Common myeloid progenitor, CD34-positive (primary cell): ENCODE measurements at regions not wholly inside any gene's neighbourhood (a gene's known extent, or its start where the extent isn't known, plus 50 kb on each side); places are given as distances from the start of the nearest gene placed in this dataset.

Experiments used
- CTCF ChIA-PET: fragments of 350-600 bp; sonication (Branson Sonifier 250); formaldehyde crosslinking; loops from one replicate; lab custom pipeline; 2021; ENCODE audit warnings: antibody characterized with exemption; lab: Charles Lee
- POLR2A ChIA-PET: fragments of 350-600 bp; sonication (Branson Sonifier 250); formaldehyde crosslinking; loops from one replicate; lab custom pipeline; 2021; ENCODE audit warnings: antibody characterized with exemption; lab: Charles Lee
- DNase-seq, 3 donors: peaks; one replicate each; pipeline versions ENCODE4 v3.0.0 to v3.0.0-alpha.2; 2013
- H3K27ac ChIP-seq, 2 experiments: 1 replicate in 1 of 2; 2 replicates in 1 of 2; pipeline ENCODE4 v1.7.0; 2013; ENCODE audit warnings: inconsistent platforms in 2 of 2, low read length in 2 of 2, mild to moderate bottlenecking in 2 of 2, low read depth in 1 of 2, moderate library complexity in 1 of 2; ENCODE audit not compliant: severe bottlenecking in 2 of 2, insufficient read depth in 1 of 2, poor library complexity in 1 of 2
- H3K27me3 ChIP-seq, 5 experiments: replicated peaks in 2 of 5; 1 replicate in 3 of 5; 2 replicates in 2 of 5; pipeline versions ENCODE4 v1.6.1 to v1.7.0; 2013; ENCODE audit warnings: low read length in 4 of 5, mild to moderate bottlenecking in 2 of 5, moderate library complexity in 2 of 5, inconsistent platforms in 1 of 5; ENCODE audit not compliant: insufficient read depth in 5 of 5, control insufficient read depth in 4 of 5
- H3K36me3 ChIP-seq, 4 experiments: 1 replicate in 2 of 4; 2 replicates in 2 of 4; pipeline versions ENCODE4 v1.6.1 to v1.7.0; 2013; ENCODE audit warnings: low read length in 3 of 4, control low read depth in 1 of 4, mild to moderate bottlenecking in 1 of 4; ENCODE audit not compliant: control insufficient read depth in 4 of 4, insufficient read depth in 4 of 4
- H3K4me1 ChIP-seq, 4 experiments: 1 replicate in 3 of 4; 2 replicates in 1 of 4; pipeline versions ENCODE4 v1.6.1 to v1.7.1; 2013; ENCODE audit warnings: low read length in 3 of 4, mild to moderate bottlenecking in 3 of 4, control low read depth in 1 of 4, inconsistent platforms in 1 of 4, moderate library complexity in 1 of 4; ENCODE audit not compliant: control insufficient read depth in 4 of 4, insufficient read depth in 4 of 4; ENCODE audit errors: control extremely low read depth in 1 of 4
- H3K4me3 ChIP-seq, 7 experiments: 1 replicate in 4 of 7; 2 replicates in 3 of 7; pipeline versions ENCODE4 v1.5.1 to v1.7.0; 2013; ENCODE audit warnings: mild to moderate bottlenecking in 7 of 7, low read length in 6 of 7, moderate library complexity in 6 of 7, inconsistent platforms in 2 of 7, low read depth in 2 of 7, control low read depth in 1 of 7; ENCODE audit not compliant: insufficient read depth in 4 of 7, control insufficient read depth in 1 of 7; ENCODE audit errors: extremely low read depth in 1 of 7
- H3K9me3 ChIP-seq, 5 experiments: 1 replicate in 4 of 5; 2 replicates in 1 of 5; pipeline versions ENCODE4 v1.6.1 to v1.7.1; 2013; ENCODE audit warnings: low read length in 4 of 5, mild to moderate bottlenecking in 2 of 5, inconsistent platforms in 1 of 5, low read depth in 1 of 5, moderate library complexity in 1 of 5; ENCODE audit not compliant: control insufficient read depth in 4 of 5, insufficient read depth in 2 of 5; ENCODE audit errors: control extremely low read depth in 1 of 5
- WGBS: methylation state at CpG from one replicate; pipeline ENCODE4 v1.1.5; 2013; ENCODE audit not compliant: insufficient coverage; 5-methylcytosine and 5-hydroxymethylcytosine counted together

GRCh38 chr11:19520681-19521080 is 192.0 kb upstream of the NAV2 start:
- no peak overlapping the region for H3K4me3 ChIP-seq
- H3K27me3 ChIP-seq = peaks cover 0 to 6% (median 2%) of the 10 kb centered on the region in 5 experiments
- no peaks in the 10 kb centered on the region for H3K4me1 ChIP-seq
- ChIA-PET POLR2A (no interaction called here), CTCF (interaction anchor here (1.1 kb wide), 2 partner anchors 15 to 20 kb away, joined by 3 read pairs; no protein-coding TSS in a partner anchor)
- no peaks in the 10 kb centered on the region for H3K9me3 ChIP-seq
- no peak for DNase-seq
- H3K36me3 ChIP-seq = no peaks in the 10 kb centered on the region
- WGBS = 90% methylated on average over 5 of the region's 5 CpGs
- H3K27ac ChIP-seq = no peak overlapping the region

- Histone ChIP-seq H3K27ac (no peak overlapping the region), H3K9me3 (no peaks in the 10 kb centered on the region), H3K27me3 (peaks cover 0 to 5% (median 2%) of the 10 kb centered on the region in 5 experiments), H3K4me3 (no peak overlapping the region), H3K36me3 (no peaks in the 10 kb centered on the region), H3K4me1 (no peaks in the 10 kb centered on the region)
- ChIA-PET CTCF (interaction anchor here (1.1 kb wide), 2 partner anchors 16 to 19 kb away, joined by 3 read pairs; no protein-coding TSS in a partner anchor), POLR2A (no interaction called here)
- DNase-seq = no peak
- WGBS = 86% methylated on average over 8 of the region's 8 CpGs
Measured at GRCh38 chr11:19519912-19520641, 192.6 kb upstream of the NAV2 start.

GRCh38 chr11:19519353-19519752 is 193.3 kb upstream of the NAV2 start:
- CTCF ChIA-PET = interaction anchor here (1.1 kb wide), 1 partner anchor 16 kb away, joined by 3 read pairs; no protein-coding TSS in a partner anchor
- Histone ChIP-seq H3K9me3 (no peaks in the 10 kb centered on the region), H3K36me3 (no peaks in the 10 kb centered on the region), H3K27ac (no peak overlapping the region), H3K4me1 (no peaks in the 10 kb centered on the region), H3K4me3 (no peak overlapping the region), H3K27me3 (peaks cover 0 to 5% (median 2%) of the 10 kb centered on the region in 5 experiments)
- no peak for DNase-seq
- WGBS = 97% methylated on average over 4 of the region's 4 CpGs
- POLR2A ChIA-PET = no interaction called here

GRCh38 chr11:19513253-19513652 is 199.4 kb upstream of the NAV2 start:
- H3K4me3 ChIP-seq = no peak overlapping the region
- CTCF ChIA-PET = no interaction called here
- POLR2A ChIA-PET = no interaction called here
- H3K36me3 ChIP-seq = no peaks in the 10 kb centered on the region
- DNase-seq = no peak
- WGBS = 100% methylated on average over 2 of the region's 2 CpGs
- H3K27me3 ChIP-seq = peaks cover 2 to 30% (median 7%) of the 10 kb centered on the region in 5 experiments
- H3K4me1 ChIP-seq = no peaks in the 10 kb centered on the region
- no peak overlapping the region for H3K27ac ChIP-seq
- no peaks in the 10 kb centered on the region for H3K9me3 ChIP-seq

- ChIA-PET POLR2A (no interaction called here), CTCF (no interaction called here)
- Histone ChIP-seq H3K36me3 (no peaks in the 10 kb centered on the region), H3K27ac (no peak overlapping the region), H3K9me3 (no peaks in the 10 kb centered on the region), H3K4me1 (no peaks in the 10 kb centered on the region), H3K27me3 (peaks cover 2 to 35% (median 7%) of the 10 kb centered on the region in 5 experiments), H3K4me3 (no peak overlapping the region)
- no peak for DNase-seq
- 93% methylated on average over 3 of the region's 4 CpGs for WGBS
Measured at GRCh38 chr11:19512618-19513017, 200.0 kb upstream of the NAV2 start.

GRCh38 chr11:19511413-19512183 is 201.0 kb upstream of the NAV2 start:
- Histone ChIP-seq H3K4me3 (no peak overlapping the region), H3K9me3 (no peaks in the 10 kb centered on the region), H3K27me3 (peaks cover 2 to 36% (median 7%) of the 10 kb centered on the region in 5 experiments), H3K4me1 (no peaks in the 10 kb centered on the region), H3K36me3 (no peaks in the 10 kb centered on the region), H3K27ac (no peak overlapping the region)
- ChIA-PET POLR2A (no interaction called here), CTCF (interaction anchor here (0.6 kb wide), 1 partner anchor 200 kb away, joined by 3 read pairs; no protein-coding TSS in a partner anchor)
- WGBS = 76% methylated on average over 9 of the region's 9 CpGs
- DNase-seq = no peak

GRCh38 chr11:19511066-19511412 is 201.6 kb upstream of the NAV2 start:
- peaks cover 1 to 36% (median 9%) of the 10 kb centered on the region in 5 experiments for H3K27me3 ChIP-seq
- H3K4me3 ChIP-seq = no peak overlapping the region
- H3K27ac ChIP-seq = no peak overlapping the region
- ChIA-PET POLR2A (no interaction called here), CTCF (no interaction called here)
- H3K4me1 ChIP-seq = no peaks in the 10 kb centered on the region
- DNase-seq = no peak
- no peaks in the 10 kb centered on the region for H3K36me3 ChIP-seq
- WGBS = 67% methylated on average over 1 of the region's 1 CpG
- H3K9me3 ChIP-seq = no peaks in the 10 kb centered on the region
